Breast epithelium (tissue), 3 donors: ENCODE measurements at regions not wholly inside any gene's neighbourhood (a gene's known extent, or its start where the extent isn't known, plus 50 kb on each side); places are given as distances from the start of the nearest gene placed in this dataset.

Experiments used
- POLR2A ChIP-seq: fragments of 450-650 bp; IDR thresholded peaks from one replicate; pipeline ENCODE4 v1.6.1; 2016; ENCODE audit warnings: antibody characterized with exemption, mild to moderate bottlenecking, moderate library complexity
- POLR2AphosphoS5 ChIP-seq, 3 donors: sonication (generic); formaldehyde crosslinking; IDR thresholded peaks; one replicate each; pipeline ENCODE4 v1.6.1; 2017; ENCODE audit warnings: antibody characterized with exemption in 3 of 3
- TF ChIP-seq, protein P1 (sequence below), 3 donors: fragments of 450-650 bp; IDR thresholded peaks; one replicate each; pipeline ENCODE4 v1.5.1; 2016 to 2017; ENCODE audit warnings: antibody characterized with exemption in 3 of 3, mild to moderate bottlenecking in 3 of 3, moderate library complexity in 3 of 3

DNA sequence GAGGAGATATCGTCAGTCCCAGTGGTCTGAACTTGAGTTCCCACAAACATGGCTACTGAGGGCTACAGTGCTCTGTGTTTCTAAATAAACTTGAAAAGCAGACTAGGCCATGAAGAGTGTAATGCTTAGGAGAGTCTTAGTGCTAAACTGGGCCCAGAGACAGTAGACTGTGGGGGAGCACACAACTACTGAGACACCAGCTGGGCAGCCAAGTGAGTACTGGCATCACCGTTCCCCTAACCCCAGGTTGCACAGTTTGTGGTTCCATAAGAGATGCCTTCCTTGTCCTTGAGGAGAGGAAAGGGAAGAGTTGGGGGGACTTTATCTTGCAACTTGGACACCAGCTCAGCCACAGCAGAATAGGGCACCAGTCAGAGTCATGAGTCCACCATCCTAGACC is 172.1 kb upstream of the DMRTA1 start:
- TF ChIP-seq, protein P1, sequence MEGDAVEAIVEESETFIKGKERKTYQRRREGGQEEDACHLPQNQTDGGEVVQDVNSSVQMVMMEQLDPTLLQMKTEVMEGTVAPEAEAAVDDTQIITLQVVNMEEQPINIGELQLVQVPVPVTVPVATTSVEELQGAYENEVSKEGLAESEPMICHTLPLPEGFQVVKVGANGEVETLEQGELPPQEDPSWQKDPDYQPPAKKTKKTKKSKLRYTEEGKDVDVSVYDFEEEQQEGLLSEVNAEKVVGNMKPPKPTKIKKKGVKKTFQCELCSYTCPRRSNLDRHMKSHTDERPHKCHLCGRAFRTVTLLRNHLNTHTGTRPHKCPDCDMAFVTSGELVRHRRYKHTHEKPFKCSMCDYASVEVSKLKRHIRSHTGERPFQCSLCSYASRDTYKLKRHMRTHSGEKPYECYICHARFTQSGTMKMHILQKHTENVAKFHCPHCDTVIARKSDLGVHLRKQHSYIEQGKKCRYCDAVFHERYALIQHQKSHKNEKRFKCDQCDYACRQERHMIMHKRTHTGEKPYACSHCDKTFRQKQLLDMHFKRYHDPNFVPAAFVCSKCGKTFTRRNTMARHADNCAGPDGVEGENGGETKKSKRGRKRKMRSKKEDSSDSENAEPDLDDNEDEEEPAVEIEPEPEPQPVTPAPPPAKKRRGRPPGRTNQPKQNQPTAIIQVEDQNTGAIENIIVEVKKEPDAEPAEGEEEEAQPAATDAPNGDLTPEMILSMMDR (IDR thresholded peaks at IDR 0.05), result no peak
- TF ChIP-seq POLR2A (no peak), POLR2AphosphoS5 (IDR thresholded peaks at IDR 0.05) (no peak)
